ENCODE measurements at regions not wholly inside any gene's neighbourhood (a gene's known extent, or its start where the extent isn't known, plus 50 kb on each side); places are given as distances from the start of the nearest gene placed in this dataset.

GRCh38 chr5:15439801-15440200, 60.2 kb upstream of the FBXL7 start:
- no peak for TF ChIP-seq CTCF (IDR thresholded peaks at IDR 0.05)
- no peak for TF ChIP-seq POLR2AphosphoS5 (IDR thresholded peaks at IDR 0.05)
- TF ChIP-seq POLR2A (IDR thresholded peaks at IDR 0.05; ENCODE audit: low read depth), result no peak

Data from esophagus muscularis mucosa (tissue), 3 donors.